ENCODE measurements at regions not wholly inside any gene's neighbourhood (a gene's known extent, or its start where the extent isn't known, plus 50 kb on each side); places are given as distances from the start of the nearest gene placed in this dataset.
"Not testable (repeated sequence)": the region's sequence is repeated elsewhere in the genome, so short reads cannot be mapped to it uniquely, and the experiment has no call there.

- no peak for DNase-seq
Observed at GRCh38 chr6:88499845-88500699, 333.9 kb upstream of the CNR1 start.

GRCh38 chr6:88499436-88499835 is 333.3 kb upstream of the CNR1 start:
- no peak for DNase-seq

GRCh38 chr6:88497403-88497802 is 331.3 kb upstream of the CNR1 start:
- DNase-seq: not testable (repeated sequence)

DNA sequence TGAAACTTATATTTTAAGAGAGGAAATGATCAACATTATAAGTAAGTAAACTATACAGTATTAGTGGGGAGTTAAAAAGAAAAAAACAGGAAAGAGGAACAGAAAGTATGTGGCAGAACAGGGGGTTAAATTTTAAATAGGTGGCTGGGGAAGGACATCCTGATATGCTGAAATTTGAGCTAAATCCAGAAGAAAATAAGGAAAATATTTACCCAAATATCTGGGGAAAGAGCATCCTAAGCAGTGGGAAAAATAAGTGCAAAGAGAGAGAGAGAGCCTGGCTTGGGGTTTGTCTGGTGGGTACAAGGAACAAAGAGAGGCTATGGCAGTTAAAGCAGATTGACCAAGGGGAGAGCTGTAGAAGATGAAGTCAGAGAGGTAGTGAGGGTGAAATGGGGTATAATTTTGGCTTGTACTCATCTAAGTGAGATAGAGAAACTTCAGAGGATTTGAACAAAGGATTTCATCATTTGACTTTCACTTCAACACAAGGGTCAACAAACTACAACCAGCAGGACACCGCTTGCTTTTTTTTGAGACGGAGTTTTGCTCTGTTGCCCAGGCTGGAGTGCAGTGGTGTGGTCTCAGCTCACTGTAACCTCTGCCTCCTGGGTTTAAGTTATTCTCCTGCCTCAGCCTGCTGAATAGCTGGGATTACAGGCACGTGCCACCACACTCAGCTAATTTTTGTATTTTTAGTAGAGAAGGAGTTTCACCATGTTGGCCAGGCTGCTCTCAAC is 328.4 kb upstream of the CNR1 start:
- DNase-seq: no peak

GRCh38 chr6:88493717-88494116 is 327.6 kb upstream of the CNR1 start:
- no peak for DNase-seq

GRCh38 chr6:88492824-88493223 is 326.7 kb upstream of the CNR1 start:
- no peak for DNase-seq

GRCh38 chr6:88492241-88492640 is 326.1 kb upstream of the CNR1 start:
- no peak for DNase-seq

GRCh38 chr6:88491266-88491880 is 325.2 kb upstream of the CNR1 start:
- no peak for DNase-seq

GRCh38 chr6:88490908-88491264 is 324.7 kb upstream of the CNR1 start:
- DNase-seq: peak in 2 of 51 donors; percentile 1 to 7

- no peak for DNase-seq
Observed at GRCh38 chr6:88490195-88490907, 324.2 kb upstream of the CNR1 start.

DNA sequence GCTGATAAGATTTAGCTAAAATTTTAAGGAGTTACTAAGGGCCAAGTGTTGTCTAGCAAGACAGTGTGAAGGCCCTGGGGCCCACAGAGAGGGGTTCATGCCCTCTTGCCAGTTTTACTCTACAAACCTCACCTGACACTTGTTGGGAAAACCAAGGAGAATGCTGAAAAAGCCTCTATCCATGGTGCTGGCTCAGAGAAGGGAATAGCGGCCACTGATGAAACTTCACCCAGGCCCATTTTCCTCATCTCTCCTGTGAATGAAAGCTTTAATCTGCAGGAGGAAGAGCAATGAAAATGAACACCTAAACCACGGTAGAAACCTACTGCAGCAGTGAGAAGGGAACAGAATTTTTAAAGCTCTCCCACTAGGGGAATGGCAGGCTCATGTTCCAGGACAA is 317.3 kb upstream of the CNR1 start:
- DNase-seq: no peak

DNA sequence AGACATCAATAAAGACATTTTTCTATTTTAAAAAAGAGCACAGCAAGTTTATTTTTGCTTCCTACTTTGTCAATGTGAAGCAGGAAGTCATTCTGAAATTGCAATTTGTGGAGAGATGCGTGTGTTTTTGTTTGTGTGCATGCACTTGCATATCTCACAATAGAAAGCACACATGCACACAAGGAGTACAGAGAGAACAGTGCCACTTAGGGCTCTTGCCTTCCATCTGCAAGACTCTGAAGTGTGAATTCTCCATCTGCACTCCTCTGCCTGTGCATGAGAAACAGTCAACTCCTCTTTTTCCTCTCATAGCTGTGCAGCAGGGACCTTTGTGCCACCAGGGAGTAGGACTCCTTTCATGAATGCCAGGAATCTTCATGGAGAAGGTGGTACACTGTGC is 316.3 kb upstream of the CNR1 start:
- no peak for DNase-seq

- DNase-seq: no peak
Observed at GRCh38 chr6:88481519-88481918, 315.4 kb upstream of the CNR1 start.

GRCh38 chr6:88480816-88481215 is 314.7 kb upstream of the CNR1 start:
- no peak for DNase-seq

DNA sequence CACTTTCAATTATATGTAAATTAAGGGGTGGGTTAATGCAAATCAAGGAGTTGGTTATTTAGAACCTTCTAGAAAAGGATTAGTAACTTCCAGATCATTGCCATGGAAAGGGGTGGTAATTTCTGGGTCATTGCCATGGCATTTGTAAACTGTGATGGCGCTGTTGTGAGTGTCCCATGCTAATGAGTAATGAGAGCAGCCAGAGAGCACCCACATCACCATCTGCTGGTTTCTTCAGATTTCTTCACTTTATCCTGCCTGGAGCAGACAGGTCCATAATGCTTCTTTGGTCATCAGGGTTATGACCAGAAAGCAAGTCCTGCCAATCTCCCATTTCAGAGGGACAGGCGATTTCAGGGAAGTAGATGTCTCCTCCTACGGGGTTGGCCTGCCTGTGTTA is 311.3 kb upstream of the CNR1 start:
- no peak for DNase-seq

DNA sequence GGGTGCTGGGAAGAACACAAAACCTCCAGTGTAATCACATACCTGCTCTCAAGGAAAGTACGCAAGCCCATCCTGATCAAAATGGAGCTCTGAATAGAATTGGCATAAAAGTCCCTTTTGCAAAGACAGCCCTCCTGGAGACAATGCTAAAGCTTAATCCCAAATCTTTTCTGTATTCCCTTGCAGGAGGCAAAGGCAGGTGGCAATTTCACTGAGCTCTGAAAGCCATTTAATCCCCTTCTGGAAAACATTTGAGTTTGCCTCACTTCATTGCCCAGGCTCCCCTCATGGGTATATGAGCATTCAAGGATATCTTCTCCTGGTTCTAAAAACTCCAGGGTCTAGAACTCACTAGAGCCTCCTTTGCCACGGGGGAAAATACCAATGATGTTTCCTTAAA is 310.2 kb upstream of the CNR1 start:
- no peak for DNase-seq

DNA sequence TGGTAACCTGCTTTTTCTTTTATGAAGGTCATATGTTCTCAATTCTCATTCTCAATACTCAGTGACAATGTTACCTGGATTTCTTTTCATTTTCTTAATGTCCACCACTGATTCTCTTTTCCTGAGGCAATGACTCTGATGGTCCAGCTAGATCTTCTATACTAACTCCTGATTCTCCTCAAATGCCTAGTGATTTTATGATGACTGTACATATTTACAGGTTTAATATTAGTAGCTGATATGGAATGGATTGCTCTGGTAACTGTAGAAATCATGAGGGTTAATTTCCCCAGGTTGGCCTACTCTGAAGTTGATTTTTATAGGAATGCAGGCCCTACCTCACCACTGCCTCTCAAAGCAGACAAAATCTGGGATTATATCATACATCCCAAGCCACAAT is 308.6 kb upstream of the CNR1 start:
- no peak for DNase-seq

DNA sequence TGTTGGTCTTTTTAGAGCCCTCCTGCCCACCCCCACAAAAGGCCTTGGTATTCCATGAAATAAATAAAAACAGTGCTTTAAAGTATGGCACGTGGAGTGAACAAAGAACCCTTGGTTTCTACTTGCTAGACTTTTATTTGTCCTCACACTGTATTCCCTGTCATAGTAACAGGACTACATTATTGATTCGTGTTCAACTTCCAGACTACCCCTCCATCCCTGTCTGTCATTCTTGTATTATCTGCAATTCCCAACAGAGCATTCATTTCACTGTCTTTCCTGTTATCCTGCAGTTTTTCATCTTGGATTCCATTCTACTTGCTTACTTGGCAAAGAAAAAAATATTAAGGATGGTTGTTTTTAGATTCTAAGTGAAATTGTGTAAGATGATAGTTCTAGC is 307.4 kb upstream of the CNR1 start:
- no peak for DNase-seq

DNA sequence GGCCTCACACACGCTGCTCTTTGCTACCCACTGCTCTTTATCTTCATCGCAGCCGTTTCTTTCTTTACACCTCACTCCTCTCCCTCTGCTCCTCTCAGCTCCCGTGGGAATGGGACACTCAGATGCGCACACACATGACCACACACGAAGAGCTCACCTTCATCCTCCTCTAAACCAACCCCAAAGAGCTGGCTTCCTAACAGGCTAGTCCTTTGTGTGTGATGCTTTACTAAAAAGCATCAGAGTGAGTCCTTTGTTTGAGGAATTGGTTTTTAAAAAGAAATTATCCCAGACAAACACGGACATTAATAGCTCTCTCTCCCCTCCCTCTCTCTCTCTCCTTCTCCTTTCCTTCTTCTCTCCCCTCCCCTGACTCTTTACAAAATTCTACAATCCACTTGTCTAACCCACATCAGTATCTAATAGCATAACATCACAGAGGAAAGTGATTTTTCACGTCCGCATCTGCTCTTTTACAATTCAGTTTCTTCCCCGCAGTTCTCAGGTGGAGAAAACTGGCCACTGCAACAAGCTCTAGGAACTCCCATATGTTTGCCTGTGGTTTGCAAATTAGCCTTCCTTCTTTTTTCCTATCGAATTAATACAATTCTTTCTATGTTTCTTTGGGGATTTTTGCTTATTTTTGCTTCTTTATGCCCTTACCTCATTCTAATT is 306.8 kb upstream of the CNR1 start:
- DNase-seq: no peak

- no peak for DNase-seq
Observed at GRCh38 chr6:88459643-88460042, 293.5 kb upstream of the CNR1 start.

GRCh38 chr6:88459189-88459588 is 293.0 kb upstream of the CNR1 start:
- no peak for DNase-seq
